ENCODE measurements at regions not wholly inside any gene's neighbourhood (a gene's known extent, or its start where the extent isn't known, plus 50 kb on each side); places are given as distances from the start of the nearest gene placed in this dataset.

- TF ChIP-seq CTCF (IDR thresholded peaks at IDR 0.05): no peak
- no peak for TF ChIP-seq POLR2A (IDR thresholded peaks at IDR 0.05)
These were observed 98.8 kb upstream of the RGS6 start for GRCh38 chr14:71833476-71833875.

Data from body of pancreas (tissue), 4 donors.